Lung (tissue), 11 donors: ENCODE measurements at regions not wholly inside any gene's neighbourhood (a gene's known extent, or its start where the extent isn't known, plus 50 kb on each side); places are given as distances from the start of the nearest gene placed in this dataset.

Experiments
- ATAC-seq: fragments of 200-7000 bp; cut with Tn5 transposase; one replicate; pipeline ENCODE4 v1.9.1; 2020; ENCODE audit warnings: moderate number of reproducible peaks; ENCODE audit not compliant: insufficient read depth, low FRiP score
- DNase-seq, 3 donors: peaks; one replicate each; pipeline ENCODE4 v3.0.0-alpha.2; 2013 to 2017
- H3K27ac ChIP-seq, 2 donors: one replicate each; pipeline ENCODE4 v1.5.1; 2013; ENCODE audit warnings: mild to moderate bottlenecking in 2 of 2, moderate library complexity in 2 of 2, control low read depth in 1 of 2, inconsistent platforms in 1 of 2, low read depth in 1 of 2, low read length in 1 of 2
- H3K27me3 ChIP-seq, 3 donors: one replicate each; pipeline ENCODE4 v1.5.1; 2013; ENCODE audit warnings: low read length in 2 of 3; ENCODE audit not compliant: control insufficient read depth in 3 of 3, insufficient read depth in 3 of 3
- H3K36me3 ChIP-seq, 4 donors: one replicate each; pipeline ENCODE4 v1.5.1; 2013; ENCODE audit warnings: low read length in 4 of 4, mild to moderate bottlenecking in 1 of 4, moderate library complexity in 1 of 4; ENCODE audit not compliant: control insufficient read depth in 4 of 4, insufficient read depth in 4 of 4
- H3K4me1 ChIP-seq, 5 donors: one replicate each; pipeline ENCODE4 v1.5.1; 2013; ENCODE audit warnings: low read length in 5 of 5, mild to moderate bottlenecking in 2 of 5, moderate library complexity in 1 of 5; ENCODE audit not compliant: control insufficient read depth in 5 of 5, insufficient read depth in 5 of 5
- H3K4me3 ChIP-seq: one replicate; pipeline ENCODE4 v1.5.1; 2013; ENCODE audit warnings: mild to moderate bottlenecking, control low read depth, moderate library complexity
- H3K9ac ChIP-seq, 2 donors: one replicate each; pipeline ENCODE4 v1.5.1; 2013; ENCODE audit warnings: low read length in 2 of 2, control low read depth in 1 of 2; ENCODE audit not compliant: insufficient read depth in 1 of 2
- H3K9me3 ChIP-seq, 4 donors: one replicate each; pipeline ENCODE4 v1.5.1; 2013; ENCODE audit warnings: low read length in 3 of 4, mild to moderate bottlenecking in 1 of 4, moderate library complexity in 1 of 4; ENCODE audit not compliant: control insufficient read depth in 4 of 4, insufficient read depth in 3 of 4
- WGBS, 2 donors: extraction: QIAGEN DNeasy Blood & Tissue Kit; methylation state at CpG; one replicate each; pipeline ENCODE4 v1.1.7; 2013; 5-methylcytosine and 5-hydroxymethylcytosine counted together
- TF ChIP-seq, protein P1 (sequence below): IDR thresholded peaks from 2 replicates; pipeline ENCODE4 v1.5.1; 2012; ENCODE audit warnings: mild to moderate bottlenecking; ENCODE audit errors: control extremely low read depth, extremely low read depth
- donor health status: control.
- donor health status: control.
- donor health status: Bipolar disorder and iron deficiency.
- donor health status: healthy.
- donor health status: DM: yes; HTN: yes; CAD: no.

- no peaks in the 10 kb centered on the region for H3K27me3 ChIP-seq
- WGBS, 2 donors, result 77 to 79% methylated on average over 5 of the region's 5 CpGs
- H3K9me3 ChIP-seq, result no peaks in the 10 kb centered on the region
- no peak overlapping the region for H3K27ac ChIP-seq
- DNase-seq (no peak), ATAC-seq (no peak)
- no peak overlapping the region for H3K4me3 ChIP-seq
- no peak overlapping the region for H3K9ac ChIP-seq
- TF ChIP-seq, protein P1, sequence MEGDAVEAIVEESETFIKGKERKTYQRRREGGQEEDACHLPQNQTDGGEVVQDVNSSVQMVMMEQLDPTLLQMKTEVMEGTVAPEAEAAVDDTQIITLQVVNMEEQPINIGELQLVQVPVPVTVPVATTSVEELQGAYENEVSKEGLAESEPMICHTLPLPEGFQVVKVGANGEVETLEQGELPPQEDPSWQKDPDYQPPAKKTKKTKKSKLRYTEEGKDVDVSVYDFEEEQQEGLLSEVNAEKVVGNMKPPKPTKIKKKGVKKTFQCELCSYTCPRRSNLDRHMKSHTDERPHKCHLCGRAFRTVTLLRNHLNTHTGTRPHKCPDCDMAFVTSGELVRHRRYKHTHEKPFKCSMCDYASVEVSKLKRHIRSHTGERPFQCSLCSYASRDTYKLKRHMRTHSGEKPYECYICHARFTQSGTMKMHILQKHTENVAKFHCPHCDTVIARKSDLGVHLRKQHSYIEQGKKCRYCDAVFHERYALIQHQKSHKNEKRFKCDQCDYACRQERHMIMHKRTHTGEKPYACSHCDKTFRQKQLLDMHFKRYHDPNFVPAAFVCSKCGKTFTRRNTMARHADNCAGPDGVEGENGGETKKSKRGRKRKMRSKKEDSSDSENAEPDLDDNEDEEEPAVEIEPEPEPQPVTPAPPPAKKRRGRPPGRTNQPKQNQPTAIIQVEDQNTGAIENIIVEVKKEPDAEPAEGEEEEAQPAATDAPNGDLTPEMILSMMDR, result no peak
- no peaks in the 10 kb centered on the region for H3K4me1 ChIP-seq
- no peaks in the 10 kb centered on the region for H3K36me3 ChIP-seq
Observed at GRCh38 chr1:106173101-106173500, 883.4 kb upstream of the PRMT6 start.

DNA sequence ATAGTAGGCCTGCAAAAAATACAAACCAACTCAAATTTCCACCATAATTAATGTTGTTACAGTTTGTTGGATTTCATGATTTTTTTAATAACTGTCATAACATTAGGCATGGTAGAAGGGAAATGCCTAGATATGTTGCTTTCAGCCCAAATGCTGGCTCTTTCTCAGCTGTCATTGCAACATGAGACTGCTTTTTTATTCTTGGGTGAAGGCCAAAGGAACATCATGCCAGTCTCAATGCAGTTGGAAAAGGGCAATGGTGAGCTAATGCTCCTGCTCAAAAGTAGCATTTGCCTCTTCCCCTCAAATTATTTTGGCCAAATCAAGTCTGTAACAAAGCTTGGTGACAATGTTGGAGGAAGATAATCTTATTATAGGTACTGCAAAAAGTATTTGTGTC is 877.7 kb upstream of the PRMT6 start:
- Histone ChIP-seq H3K9me3 (peaks cover 0 to 4% (median under 1%) of the 10 kb centered on the region in 4 donors), H3K27me3 (no peaks in the 10 kb centered on the region), H3K9ac (no peak overlapping the region), H3K36me3 (no peaks in the 10 kb centered on the region), H3K4me3 (no peak overlapping the region), H3K4me1 (no peaks in the 10 kb centered on the region), H3K27ac (no peak overlapping the region)
- ATAC-seq, result no peak
- TF ChIP-seq, protein P1, result no peak
- DNase-seq, result peak in 1 of 3 donors; percentile 1

GRCh38 chr1:106181866-106182265 is 874.6 kb upstream of the PRMT6 start:
- Histone ChIP-seq H3K9me3 (peaks cover 0 to 7% (median 2%) of the 10 kb centered on the region in 4 donors), H3K4me1 (no peaks in the 10 kb centered on the region), H3K4me3 (no peak overlapping the region), H3K27ac (no peak overlapping the region), H3K9ac (no peak overlapping the region), H3K36me3 (no peaks in the 10 kb centered on the region), H3K27me3 (no peaks in the 10 kb centered on the region)
- DNase-seq (no peak), ATAC-seq (no peak)
- TF ChIP-seq, protein P1, result no peak

GRCh38 chr1:106185089-106185488 is 871.4 kb upstream of the PRMT6 start:
- no peak for ATAC-seq
- H3K36me3 ChIP-seq, result no peaks in the 10 kb centered on the region

More at GRCh38 chr1:106185089-106185488, 871.4 kb upstream of the PRMT6 start:
- H3K27me3 ChIP-seq, result no peaks in the 10 kb centered on the region
- H3K4me3 ChIP-seq, result no peak overlapping the region
- H3K4me1 ChIP-seq, result no peaks in the 10 kb centered on the region
- DNase-seq, result no peak
- TF ChIP-seq, protein P1, result no peak
- peaks cover 0 to 7% (median 2%) of the 10 kb centered on the region in 4 donors for H3K9me3 ChIP-seq
- no peak overlapping the region for H3K9ac ChIP-seq
- H3K27ac ChIP-seq, result no peak overlapping the region
